DND-41 (cell line): ENCODE measurements at regions not wholly inside any gene's neighbourhood (a gene's known extent, or its start where the extent isn't known, plus 50 kb on each side); places are given as distances from the start of the nearest gene placed in this dataset.

Experiments
- ATAC-seq: fragments of 200-7000 bp; cut with Tn5 transposase; 3 replicates; pipeline ENCODE4 v1.9.1; 2021; ENCODE audit warnings: low read depth; ENCODE audit not compliant: insufficient read depth
- DNase-seq: peaks from one replicate; pipeline ENCODE4 v3.0.0-alpha.2; 2020
- H2AFZ ChIP-seq: 2 replicates; pipeline ENCODE4 v1.6.0; 2012; ENCODE audit warnings: low read depth, low read length
- H3K27ac ChIP-seq: 2 replicates; pipeline ENCODE4 v1.5.1; 2012; ENCODE audit warnings: low read length, inconsistent platforms
- H3K27me3 ChIP-seq: fragments of 200-600 bp; sonication (generic); 2 replicates; pipeline ENCODE4 v1.6.0; 2012; ENCODE audit warnings: low read length, mild to moderate bottlenecking, inconsistent platforms; ENCODE audit not compliant: insufficient read depth, poor library complexity
- H3K36me3 ChIP-seq: 2 replicates; pipeline ENCODE4 v1.5.1; 2012; ENCODE audit warnings: low read length, inconsistent platforms; ENCODE audit not compliant: insufficient read depth
- H3K4me1 ChIP-seq: 2 replicates; pipeline ENCODE4 v1.5.1; 2012; ENCODE audit warnings: mild to moderate bottlenecking, low read length; ENCODE audit not compliant: insufficient read depth
- H3K4me2 ChIP-seq: 2 replicates; pipeline ENCODE4 v1.6.0; 2012; ENCODE audit warnings: mild to moderate bottlenecking, moderate library complexity, low read length, inconsistent platforms; ENCODE audit not compliant: insufficient read depth
- H3K4me3 ChIP-seq, 2 experiments: fragments of 200-600 bp in 1 of 2; shearing (Covaris generic) in 1 of 2; 2 replicates each; pipeline ENCODE4 v1.5.1; 2012 to 2016; ENCODE audit warnings: inconsistent platforms in 2 of 2, low read length in 2 of 2, mild to moderate bottlenecking in 2 of 2, low read depth in 1 of 2, moderate library complexity in 1 of 2
- H3K79me2 ChIP-seq: 2 replicates; pipeline ENCODE4 v1.6.0; 2012; ENCODE audit warnings: low read length, inconsistent platforms; ENCODE audit not compliant: insufficient read depth
- H3K9ac ChIP-seq: 2 replicates; pipeline ENCODE4 v1.6.0; 2012; ENCODE audit warnings: low read depth, mild to moderate bottlenecking, inconsistent platforms, low read length, moderate library complexity
- H3K9me3 ChIP-seq: 2 replicates; pipeline ENCODE4 v1.5.1; 2012; ENCODE audit warnings: low read length, moderate library complexity, mild to moderate bottlenecking, inconsistent platforms; ENCODE audit not compliant: insufficient read depth, severe bottlenecking
- H4K20me1 ChIP-seq: 2 replicates; pipeline ENCODE4 v1.6.0; 2012; ENCODE audit warnings: low read length; ENCODE audit not compliant: insufficient read depth
- EZH2 ChIP-seq: IDR thresholded peaks from 3 replicates; pipeline ENCODE4 v1.6.1; 2012; ENCODE audit warnings: borderline replicate concordance, low read depth, mild to moderate bottlenecking, moderate library complexity, low read length, inconsistent platforms; ENCODE audit not compliant: severe bottlenecking
- TF ChIP-seq, protein P1 (sequence below): IDR thresholded peaks from 2 replicates; pipeline ENCODE4 v1.5.1; 2012; ENCODE audit warnings: borderline replicate concordance, low read length, moderate library complexity, mild to moderate bottlenecking; ENCODE audit not compliant: poor library complexity, severe bottlenecking; ENCODE audit errors: extremely low read depth

DNA sequence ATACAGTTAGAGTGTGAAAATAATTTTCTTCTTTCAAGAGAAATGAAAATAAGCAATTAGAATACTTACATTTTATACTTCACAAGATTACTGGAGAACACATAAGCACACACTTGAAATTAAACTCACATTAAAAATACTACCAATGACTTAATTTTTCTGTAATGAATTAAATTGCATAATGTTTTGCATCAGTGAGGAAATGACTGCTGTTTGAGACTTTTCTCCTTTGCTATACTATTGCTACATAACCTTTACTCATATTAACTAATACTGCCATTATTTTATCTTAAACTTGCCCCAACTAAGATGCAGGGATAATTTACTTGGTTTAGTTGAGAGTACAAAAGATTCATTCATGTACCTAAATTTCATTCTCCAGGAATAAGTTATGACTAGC lies 590.9 kb downstream of the ARAP2 start:
- H3K36me3 ChIP-seq: no peaks in the 10 kb centered on the region
- H3K27ac ChIP-seq: no peak overlapping the region
- DNase-seq (no peak), ATAC-seq (no peak)
- no peaks in the 10 kb centered on the region for H3K27me3 ChIP-seq
- no peak for TF ChIP-seq EZH2
- TF ChIP-seq, protein P1, sequence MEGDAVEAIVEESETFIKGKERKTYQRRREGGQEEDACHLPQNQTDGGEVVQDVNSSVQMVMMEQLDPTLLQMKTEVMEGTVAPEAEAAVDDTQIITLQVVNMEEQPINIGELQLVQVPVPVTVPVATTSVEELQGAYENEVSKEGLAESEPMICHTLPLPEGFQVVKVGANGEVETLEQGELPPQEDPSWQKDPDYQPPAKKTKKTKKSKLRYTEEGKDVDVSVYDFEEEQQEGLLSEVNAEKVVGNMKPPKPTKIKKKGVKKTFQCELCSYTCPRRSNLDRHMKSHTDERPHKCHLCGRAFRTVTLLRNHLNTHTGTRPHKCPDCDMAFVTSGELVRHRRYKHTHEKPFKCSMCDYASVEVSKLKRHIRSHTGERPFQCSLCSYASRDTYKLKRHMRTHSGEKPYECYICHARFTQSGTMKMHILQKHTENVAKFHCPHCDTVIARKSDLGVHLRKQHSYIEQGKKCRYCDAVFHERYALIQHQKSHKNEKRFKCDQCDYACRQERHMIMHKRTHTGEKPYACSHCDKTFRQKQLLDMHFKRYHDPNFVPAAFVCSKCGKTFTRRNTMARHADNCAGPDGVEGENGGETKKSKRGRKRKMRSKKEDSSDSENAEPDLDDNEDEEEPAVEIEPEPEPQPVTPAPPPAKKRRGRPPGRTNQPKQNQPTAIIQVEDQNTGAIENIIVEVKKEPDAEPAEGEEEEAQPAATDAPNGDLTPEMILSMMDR: no peak
- H3K4me2 ChIP-seq: no peak overlapping the region
- H3K4me1 ChIP-seq: no peaks in the 10 kb centered on the region
- H3K4me3 ChIP-seq: no peak overlapping the region
- no peaks in the 10 kb centered on the region for H4K20me1 ChIP-seq
- H3K79me2 ChIP-seq: no peaks in the 10 kb centered on the region
- H3K9ac ChIP-seq: no peak overlapping the region
- no peak overlapping the region for H2AFZ ChIP-seq
- H3K9me3 ChIP-seq: no peaks in the 10 kb centered on the region

DNA sequence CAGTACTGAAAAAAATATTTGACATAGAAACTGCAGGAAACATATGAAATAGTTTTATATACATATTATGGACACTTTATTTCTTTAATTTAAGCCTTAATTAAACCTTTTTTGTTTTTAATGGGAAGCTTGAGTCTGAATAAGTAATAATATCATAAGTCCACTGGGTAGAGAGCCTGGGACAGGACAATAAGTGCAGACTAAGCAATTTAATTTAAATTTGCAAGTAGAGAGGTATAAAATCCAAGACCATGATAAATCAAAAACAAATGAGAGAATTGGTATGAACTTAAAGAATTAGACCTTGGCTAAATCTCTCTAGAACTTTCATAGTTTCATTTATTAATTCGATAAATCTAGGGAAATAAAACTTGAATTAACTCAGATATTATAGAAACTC lies 571.2 kb downstream of the ARAP2 start:
- Histone ChIP-seq H3K79me2 (no peaks in the 10 kb centered on the region), H3K9me3 (no peaks in the 10 kb centered on the region), H3K27ac (no peak overlapping the region), H2AFZ (no peak overlapping the region), H3K4me3 (no peak overlapping the region), H3K36me3 (no peaks in the 10 kb centered on the region), H3K4me1 (no peaks in the 10 kb centered on the region), H3K27me3 (no peaks in the 10 kb centered on the region), H4K20me1 (no peaks in the 10 kb centered on the region), H3K4me2 (no peak overlapping the region), H3K9ac (no peak overlapping the region)
- TF ChIP-seq EZH2: no peak
- TF ChIP-seq, protein P1: no peak
- no peak for DNase-seq
- no peak for ATAC-seq

DNA sequence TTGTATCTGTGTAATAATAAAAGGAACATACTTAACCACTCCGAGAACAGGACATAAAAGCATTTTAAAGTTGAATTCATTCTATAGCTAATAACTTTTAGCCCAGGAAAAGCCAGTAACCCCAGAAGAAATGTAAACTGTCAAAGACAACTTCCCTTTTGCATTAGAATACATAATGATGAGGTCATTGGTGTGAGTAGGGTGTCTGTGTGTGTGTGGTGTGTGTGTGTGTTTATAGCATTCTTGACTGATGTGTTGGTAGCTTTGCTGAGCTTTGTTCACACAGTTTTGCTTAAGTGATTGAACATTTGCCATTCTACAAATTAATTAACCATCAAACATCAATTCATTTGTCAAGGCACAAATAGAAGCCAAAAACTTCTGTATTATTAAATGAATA lies 559.6 kb downstream of the ARAP2 start:
- TF ChIP-seq, protein P1: no peak
- no peak for TF ChIP-seq EZH2
- H3K9ac ChIP-seq: no peak overlapping the region
- no peak for ATAC-seq

DNA sequence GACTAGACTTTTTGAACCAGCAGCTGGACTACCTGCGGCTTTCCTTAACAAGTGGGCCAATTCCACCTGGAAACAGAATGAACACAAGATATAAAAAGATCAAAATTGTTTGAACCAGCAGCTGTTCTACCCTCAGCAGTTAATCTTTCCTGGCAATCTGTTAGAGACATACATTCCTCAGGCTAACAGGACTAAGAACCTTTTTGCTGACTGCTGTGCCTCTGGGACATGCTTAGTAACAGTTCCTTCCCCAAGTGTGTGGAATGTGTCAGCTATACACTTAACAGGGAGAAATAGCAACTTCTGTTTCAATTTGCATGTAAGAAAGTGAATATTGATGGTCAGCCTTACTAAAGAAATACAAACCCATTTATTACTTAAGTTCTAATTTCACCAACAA lies 554.4 kb downstream of the ARAP2 start:
- no peak overlapping the region for H2AFZ ChIP-seq
- no peak overlapping the region for H3K9ac ChIP-seq
- ATAC-seq: no peak
- no peak for TF ChIP-seq EZH2
- TF ChIP-seq, protein P1: no peak
- H3K79me2 ChIP-seq: no peaks in the 10 kb centered on the region
- H3K9me3 ChIP-seq: no peaks in the 10 kb centered on the region
- no peaks in the 10 kb centered on the region for H3K36me3 ChIP-seq
- no peak overlapping the region for H3K27ac ChIP-seq
- DNase-seq: no peak
- H4K20me1 ChIP-seq: no peaks in the 10 kb centered on the region
- no peaks in the 10 kb centered on the region for H3K27me3 ChIP-seq
- no peaks in the 10 kb centered on the region for H3K4me1 ChIP-seq
- H3K4me2 ChIP-seq: no peak overlapping the region
- H3K4me3 ChIP-seq: no peak overlapping the region

More for the DNA sequence above, 559.6 kb downstream of the ARAP2 start:
- Histone ChIP-seq H2AFZ (no peak overlapping the region), H3K36me3 (no peaks in the 10 kb centered on the region), H4K20me1 (no peaks in the 10 kb centered on the region), H3K79me2 (no peaks in the 10 kb centered on the region), H3K9me3 (no peaks in the 10 kb centered on the region), H3K4me1 (no peaks in the 10 kb centered on the region), H3K27ac (no peak overlapping the region), H3K4me2 (no peak overlapping the region), H3K4me3 (no peak overlapping the region), H3K27me3 (no peaks in the 10 kb centered on the region)
- no peak for DNase-seq
